Breast epithelium (tissue), 3 donors: ENCODE measurements at regions not wholly inside any gene's neighbourhood (a gene's known extent, or its start where the extent isn't known, plus 50 kb on each side); places are given as distances from the start of the nearest gene placed in this dataset.

Experiments
- CTCF ChIP-seq, 3 donors: fragments of 450-650 bp; IDR thresholded peaks; one replicate each; pipeline ENCODE4 v1.5.1; 2016 to 2017; ENCODE audit warnings: antibody characterized with exemption in 3 of 3, mild to moderate bottlenecking in 3 of 3, moderate library complexity in 3 of 3
- POLR2AphosphoS5 ChIP-seq, 3 donors: sonication (generic); formaldehyde crosslinking; IDR thresholded peaks; one replicate each; pipeline ENCODE4 v1.6.1; 2017; ENCODE audit warnings: antibody characterized with exemption in 3 of 3

GRCh38 chr4:120314969-120315368 is 248.3 kb upstream of the MAD2L1 start:
- no peak for TF ChIP-seq CTCF (IDR thresholded peaks at IDR 0.05)
- no peak for TF ChIP-seq POLR2AphosphoS5 (IDR thresholded peaks at IDR 0.05)
